ENCODE measurements at regions not wholly inside any gene's neighbourhood (a gene's known extent, or its start where the extent isn't known, plus 50 kb on each side); places are given as distances from the start of the nearest gene placed in this dataset.

GRCh38 chr1:118809586-118809985, 178.6 kb downstream of the TBX15 start:
- TF ChIP-seq CTCF (conservative IDR thresholded peaks at IDR 0.05; ENCODE audit: low read depth in 2 of 2) (no peak), POLR2AphosphoS5 (IDR thresholded peaks at IDR 0.05; ENCODE audit: low read depth) (no peak), ZNF331 (CRISPR knock-in tag; IDR thresholded peaks at IDR 0.05; ENCODE audit: low read depth) (no peak), EZH2 (IDR thresholded peaks at IDR 0.05; ENCODE audit: low read depth, unreplicated experiment) (no peak), STAT1 (IDR thresholded peaks at IDR 0.05; ENCODE audit: unreplicated experiment) (no peak)
